ENCODE measurements at regions not wholly inside any gene's neighbourhood (a gene's known extent, or its start where the extent isn't known, plus 50 kb on each side); places are given as distances from the start of the nearest gene placed in this dataset.

DNA sequence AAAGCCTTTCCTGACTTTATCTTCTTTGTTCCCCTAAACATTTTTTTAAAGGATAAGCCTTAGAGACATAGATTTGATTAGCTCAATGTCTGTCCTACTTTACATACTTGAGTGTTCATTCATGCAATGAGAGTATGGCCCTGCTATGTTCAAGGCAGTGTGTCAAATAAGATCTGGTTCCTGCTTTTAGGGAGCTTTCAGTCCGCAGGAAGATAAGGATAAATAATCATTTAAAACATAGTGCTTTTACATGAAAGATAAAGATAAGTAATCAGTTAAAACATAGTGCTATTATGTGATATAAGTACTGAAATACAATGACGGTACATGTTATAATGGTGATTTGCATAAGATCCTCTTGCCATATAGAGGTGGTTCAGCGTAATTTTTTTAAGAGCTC lies 378.3 kb upstream of the PRICKLE1 start:
- TF ChIP-seq, protein P1, sequence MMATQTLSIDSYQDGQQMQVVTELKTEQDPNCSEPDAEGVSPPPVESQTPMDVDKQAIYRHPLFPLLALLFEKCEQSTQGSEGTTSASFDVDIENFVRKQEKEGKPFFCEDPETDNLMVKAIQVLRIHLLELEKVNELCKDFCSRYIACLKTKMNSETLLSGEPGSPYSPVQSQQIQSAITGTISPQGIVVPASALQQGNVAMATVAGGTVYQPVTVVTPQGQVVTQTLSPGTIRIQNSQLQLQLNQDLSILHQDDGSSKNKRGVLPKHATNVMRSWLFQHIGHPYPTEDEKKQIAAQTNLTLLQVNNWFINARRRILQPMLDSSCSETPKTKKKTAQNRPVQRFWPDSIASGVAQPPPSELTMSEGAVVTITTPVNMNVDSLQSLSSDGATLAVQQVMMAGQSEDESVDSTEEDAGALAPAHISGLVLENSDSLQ (IDR thresholded peaks at IDR 0.05) = no peak
- TF ChIP-seq ZNF622 (IDR thresholded peaks at IDR 0.05) (no peak), TCF7 (IDR thresholded peaks at IDR 0.05; ENCODE audit: borderline replicate concordance) (no peak), TAF1 (IDR thresholded peaks at IDR 0.05; ENCODE audit: borderline replicate concordance, low read depth, low read length) (no peak)
- TF ChIP-seq, protein P2, sequence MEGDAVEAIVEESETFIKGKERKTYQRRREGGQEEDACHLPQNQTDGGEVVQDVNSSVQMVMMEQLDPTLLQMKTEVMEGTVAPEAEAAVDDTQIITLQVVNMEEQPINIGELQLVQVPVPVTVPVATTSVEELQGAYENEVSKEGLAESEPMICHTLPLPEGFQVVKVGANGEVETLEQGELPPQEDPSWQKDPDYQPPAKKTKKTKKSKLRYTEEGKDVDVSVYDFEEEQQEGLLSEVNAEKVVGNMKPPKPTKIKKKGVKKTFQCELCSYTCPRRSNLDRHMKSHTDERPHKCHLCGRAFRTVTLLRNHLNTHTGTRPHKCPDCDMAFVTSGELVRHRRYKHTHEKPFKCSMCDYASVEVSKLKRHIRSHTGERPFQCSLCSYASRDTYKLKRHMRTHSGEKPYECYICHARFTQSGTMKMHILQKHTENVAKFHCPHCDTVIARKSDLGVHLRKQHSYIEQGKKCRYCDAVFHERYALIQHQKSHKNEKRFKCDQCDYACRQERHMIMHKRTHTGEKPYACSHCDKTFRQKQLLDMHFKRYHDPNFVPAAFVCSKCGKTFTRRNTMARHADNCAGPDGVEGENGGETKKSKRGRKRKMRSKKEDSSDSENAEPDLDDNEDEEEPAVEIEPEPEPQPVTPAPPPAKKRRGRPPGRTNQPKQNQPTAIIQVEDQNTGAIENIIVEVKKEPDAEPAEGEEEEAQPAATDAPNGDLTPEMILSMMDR (IDR thresholded peaks at IDR 0.05 in 2 of 3, conservative IDR thresholded peaks at IDR 0.05 in 1 of 3; ENCODE audit: control insufficient read depth in 2 of 3, extremely low read depth in 1 of 3, insufficient read depth in 1 of 3, low read depth in 3 of 3, low read length in 3 of 3) = no peak

All from GM12878 (cell line).